ENCODE measurements at regions not wholly inside any gene's neighbourhood (a gene's known extent, or its start where the extent isn't known, plus 50 kb on each side); places are given as distances from the start of the nearest gene placed in this dataset.

- Histone ChIP-seq H3K27ac (ENCODE audit: low read depth in 1 of 2, low read length in 2 of 2) (no peak overlapping the region), H3K9me3 (ENCODE audit: control insufficient read depth in 1 of 2, insufficient read depth in 1 of 2, low read length in 2 of 2) (peaks cover 0 to 3% of the 10 kb centered on the region in 2 experiments), H3K4me1 (ENCODE audit: insufficient read depth, low read length) (no peaks in the 10 kb centered on the region), H3K36me3 (ENCODE audit: insufficient read depth, low read length) (no peaks in the 10 kb centered on the region), H3K27me3 (ENCODE audit: control insufficient read depth in 1 of 2, insufficient read depth in 2 of 2, low read length in 2 of 2) (no peaks in the 10 kb centered on the region), H3K4me3 (ENCODE audit: low read length) (no peak overlapping the region)
- TF ChIP-seq CTCF (IDR thresholded peaks at IDR 0.05), result no peak
- no peak overlapping the region for H3K4me3 Mint-ChIP-seq
- H3K36me3 Mint-ChIP-seq (ENCODE audit: low read depth), result no peaks in the 10 kb centered on the region
- DNase-seq, result no peak
- H3K9me3 Mint-ChIP-seq, result peaks cover 11% of the 10 kb centered on the region
- H3K27me3 Mint-ChIP-seq, result no peaks in the 10 kb centered on the region
- no peak for ATAC-seq (ENCODE audit: poor library complexity)
- no peak overlapping the region for H3K27ac Mint-ChIP-seq
- intact Hi-C loops (cut with DNase I, micrococcal nuclease), result no loop called here
- CTCF ChIA-PET, result no interaction called here
- POLR2A ChIA-PET, result no interaction called here
- H3K4me1 Mint-ChIP-seq (ENCODE audit: low read depth), result no peaks in the 10 kb centered on the region
Observed at GRCh38 chr5:20559845-20560244, 571.8 kb upstream of the CDH18 start.

GRCh38 chr5:20556115-20556763 lies 568.2 kb upstream of the CDH18 start:
- no peaks in the 10 kb centered on the region for H3K27me3 Mint-ChIP-seq
- H3K4me3 ChIP-seq (ENCODE audit: low read length), result no peak overlapping the region
- H3K9me3 Mint-ChIP-seq, result peaks cover 13% of the 10 kb centered on the region
- POLR2A ChIA-PET, result no interaction called here
- peaks cover 3 to 5% of the 10 kb centered on the region in 2 experiments for H3K9me3 ChIP-seq (ENCODE audit: control insufficient read depth in 1 of 2, insufficient read depth in 1 of 2, low read length in 2 of 2)
- no peaks in the 10 kb centered on the region for H3K4me1 Mint-ChIP-seq (ENCODE audit: low read depth)
- no peaks in the 10 kb centered on the region for H3K4me1 ChIP-seq (ENCODE audit: insufficient read depth, low read length)
- H3K4me3 Mint-ChIP-seq, result no peak overlapping the region
- H3K27ac Mint-ChIP-seq, result no peak overlapping the region
- no peak for TF ChIP-seq CTCF (IDR thresholded peaks at IDR 0.05)
- CTCF ChIA-PET, result no interaction called here
- no peak overlapping the region for H3K27ac ChIP-seq (ENCODE audit: low read depth in 1 of 2, low read length in 2 of 2)
- ATAC-seq (ENCODE audit: poor library complexity) (no peak), DNase-seq (no peak)
- no peaks in the 10 kb centered on the region for H3K27me3 ChIP-seq (ENCODE audit: control insufficient read depth in 1 of 2, insufficient read depth in 2 of 2, low read length in 2 of 2)
- intact Hi-C loops (cut with DNase I, micrococcal nuclease), result no loop called here
- no peaks in the 10 kb centered on the region for H3K36me3 Mint-ChIP-seq (ENCODE audit: low read depth)
- H3K36me3 ChIP-seq (ENCODE audit: insufficient read depth, low read length), result no peaks in the 10 kb centered on the region

GRCh38 chr5:20555034-20555433 lies 567.0 kb upstream of the CDH18 start:
- TF ChIP-seq CTCF (IDR thresholded peaks at IDR 0.05), result no peak
- Mint-ChIP-seq H3K27me3 (no peaks in the 10 kb centered on the region), H3K27ac (no peak overlapping the region), H3K4me1 (ENCODE audit: low read depth) (no peaks in the 10 kb centered on the region), H3K36me3 (ENCODE audit: low read depth) (no peaks in the 10 kb centered on the region), H3K4me3 (no peak overlapping the region), H3K9me3 (peaks cover 13% of the 10 kb centered on the region)
- H3K27me3 ChIP-seq (ENCODE audit: control insufficient read depth in 1 of 2, insufficient read depth in 2 of 2, low read length in 2 of 2), result no peaks in the 10 kb centered on the region
- DNase-seq (no peak), ATAC-seq (ENCODE audit: poor library complexity) (no peak)
- no peak overlapping the region for H3K27ac ChIP-seq (ENCODE audit: low read depth in 1 of 2, low read length in 2 of 2)
- peaks cover 3 to 5% of the 10 kb centered on the region in 2 experiments for H3K9me3 ChIP-seq (ENCODE audit: control insufficient read depth in 1 of 2, insufficient read depth in 1 of 2, low read length in 2 of 2)
- CTCF ChIA-PET, result no interaction called here
- intact Hi-C loops (cut with DNase I, micrococcal nuclease), result no loop called here
- H3K36me3 ChIP-seq (ENCODE audit: insufficient read depth, low read length), result no peaks in the 10 kb centered on the region
- no peak overlapping the region for H3K4me3 ChIP-seq (ENCODE audit: low read length)
- POLR2A ChIA-PET, result no interaction called here
- H3K4me1 ChIP-seq (ENCODE audit: insufficient read depth, low read length), result no peaks in the 10 kb centered on the region
